ENCODE measurements at regions not wholly inside any gene's neighbourhood (a gene's known extent, or its start where the extent isn't known, plus 50 kb on each side); places are given as distances from the start of the nearest gene placed in this dataset.

DNA sequence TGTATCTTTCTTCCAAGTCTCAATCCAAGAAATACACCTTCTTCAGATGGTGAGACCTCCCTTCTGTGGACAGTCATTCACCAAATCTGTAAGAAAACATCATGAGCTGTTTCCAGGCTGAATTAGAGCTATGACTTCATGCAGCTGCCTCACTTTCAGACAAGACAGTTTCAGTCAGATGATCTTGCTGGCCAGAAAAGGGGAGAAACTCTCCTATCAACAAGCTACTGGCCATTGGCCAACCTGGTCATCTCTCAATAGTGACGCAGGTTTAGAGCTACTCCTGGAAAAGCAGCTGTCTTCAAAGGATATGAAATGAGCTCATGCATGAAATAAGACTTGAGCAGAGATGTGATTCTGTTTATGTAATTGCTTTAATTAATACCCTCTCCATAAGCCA, 69.6 kb upstream of the NDP start:
- Histone ChIP-seq H3K79me2 (ENCODE audit: insufficient read depth, low read length) (no peaks in the 10 kb centered on the region), H3K27me3 (ENCODE audit: insufficient read depth, low read length) (no peaks in the 10 kb centered on the region), H3K4me2 (ENCODE audit: low read length) (no peak overlapping the region), H4K20me1 (ENCODE audit: insufficient read depth, low read length) (no peaks in the 10 kb centered on the region), H3K4me3 (ENCODE audit: insufficient read depth, low read depth, low read length) (no peak overlapping the region), H3K9ac (ENCODE audit: low read length) (no peak overlapping the region), H3K4me1 (ENCODE audit: insufficient read depth, low read length) (no peaks in the 10 kb centered on the region), H3K9me3 (ENCODE audit: insufficient read depth, low read depth, low read length) (no peaks in the 10 kb centered on the region), H3K27ac (ENCODE audit: low read depth, low read length) (peak overlapping the region; percentile 32), H2AFZ (ENCODE audit: low read depth, low read length) (no peak overlapping the region), H3K36me3 (ENCODE audit: insufficient read depth, low read length) (no peaks in the 10 kb centered on the region)
- no peaks in the 10 kb centered on the region for H3K36me3 Mint-ChIP-seq (ENCODE audit: low read depth, unreplicated experiment)
- peaks cover 10% of the 10 kb centered on the region for H3K4me1 Mint-ChIP-seq (ENCODE audit: low read depth, unreplicated experiment)
- H3K4me3 Mint-ChIP-seq (ENCODE audit: unreplicated experiment) = no peak overlapping the region
- TF ChIP-seq, protein P1, sequence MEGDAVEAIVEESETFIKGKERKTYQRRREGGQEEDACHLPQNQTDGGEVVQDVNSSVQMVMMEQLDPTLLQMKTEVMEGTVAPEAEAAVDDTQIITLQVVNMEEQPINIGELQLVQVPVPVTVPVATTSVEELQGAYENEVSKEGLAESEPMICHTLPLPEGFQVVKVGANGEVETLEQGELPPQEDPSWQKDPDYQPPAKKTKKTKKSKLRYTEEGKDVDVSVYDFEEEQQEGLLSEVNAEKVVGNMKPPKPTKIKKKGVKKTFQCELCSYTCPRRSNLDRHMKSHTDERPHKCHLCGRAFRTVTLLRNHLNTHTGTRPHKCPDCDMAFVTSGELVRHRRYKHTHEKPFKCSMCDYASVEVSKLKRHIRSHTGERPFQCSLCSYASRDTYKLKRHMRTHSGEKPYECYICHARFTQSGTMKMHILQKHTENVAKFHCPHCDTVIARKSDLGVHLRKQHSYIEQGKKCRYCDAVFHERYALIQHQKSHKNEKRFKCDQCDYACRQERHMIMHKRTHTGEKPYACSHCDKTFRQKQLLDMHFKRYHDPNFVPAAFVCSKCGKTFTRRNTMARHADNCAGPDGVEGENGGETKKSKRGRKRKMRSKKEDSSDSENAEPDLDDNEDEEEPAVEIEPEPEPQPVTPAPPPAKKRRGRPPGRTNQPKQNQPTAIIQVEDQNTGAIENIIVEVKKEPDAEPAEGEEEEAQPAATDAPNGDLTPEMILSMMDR (IDR thresholded peaks at IDR 0.05; ENCODE audit: insufficient read depth, low read depth, low read length) = no peak
- no peak for TF ChIP-seq EZH2 (IDR thresholded peaks at IDR 0.05; ENCODE audit: insufficient read depth, low read length)
- FAIRE-seq = peak; percentile 39
- no peaks in the 10 kb centered on the region for H3K9me3 Mint-ChIP-seq (ENCODE audit: unreplicated experiment)
- no peaks in the 10 kb centered on the region for H3K27me3 Mint-ChIP-seq (ENCODE audit: low read depth, unreplicated experiment)
- DNase-seq (ENCODE audit: low read depth) = peak; percentile 66
- no peak overlapping the region for H3K27ac Mint-ChIP-seq (ENCODE audit: unreplicated experiment)

DNA sequence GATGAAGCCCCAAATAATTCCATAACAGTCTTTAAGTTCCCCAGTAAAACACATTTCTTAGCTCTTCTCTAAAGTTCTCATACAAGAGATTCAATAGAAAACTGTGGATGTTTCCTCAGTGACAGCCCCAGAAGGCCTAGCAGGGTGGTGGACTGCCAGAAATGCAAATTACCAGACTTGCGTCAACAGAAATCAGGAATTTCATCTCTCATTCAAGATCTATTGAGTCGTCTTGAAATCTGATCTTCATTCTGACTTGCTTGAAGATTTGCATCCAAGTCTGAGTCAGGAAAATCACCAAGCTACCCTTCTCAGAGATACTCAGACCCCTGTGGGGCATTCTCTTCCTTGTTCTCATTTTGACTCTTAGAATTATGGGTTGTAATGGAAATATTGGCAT, 68.9 kb upstream of the NDP start:
- peak overlapping the region; percentile 32 for H3K27ac ChIP-seq (ENCODE audit: low read depth, low read length)
- Mint-ChIP-seq H3K4me1 (ENCODE audit: low read depth, unreplicated experiment) (peaks cover 10% of the 10 kb centered on the region), H3K36me3 (ENCODE audit: low read depth, unreplicated experiment) (no peaks in the 10 kb centered on the region), H3K27me3 (ENCODE audit: low read depth, unreplicated experiment) (no peaks in the 10 kb centered on the region), H3K9me3 (ENCODE audit: unreplicated experiment) (no peaks in the 10 kb centered on the region), H3K4me3 (ENCODE audit: unreplicated experiment) (no peak overlapping the region), H3K27ac (ENCODE audit: unreplicated experiment) (no peak overlapping the region)
- H3K9ac ChIP-seq (ENCODE audit: low read length) = no peak overlapping the region
- DNase-seq (ENCODE audit: low read depth) = peak; percentile 79
- no peaks in the 10 kb centered on the region for H3K9me3 ChIP-seq (ENCODE audit: insufficient read depth, low read depth, low read length)
- no peak overlapping the region for H3K4me3 ChIP-seq (ENCODE audit: insufficient read depth, low read depth, low read length)
- H3K27me3 ChIP-seq (ENCODE audit: insufficient read depth, low read length) = no peaks in the 10 kb centered on the region
- no peaks in the 10 kb centered on the region for H3K79me2 ChIP-seq (ENCODE audit: insufficient read depth, low read length)
- FAIRE-seq = peak; percentile 65
- TF ChIP-seq, protein P1 (IDR thresholded peaks at IDR 0.05; ENCODE audit: insufficient read depth, low read depth, low read length) = no peak
- TF ChIP-seq EZH2 (IDR thresholded peaks at IDR 0.05; ENCODE audit: insufficient read depth, low read length) = no peak
- peaks cover 3% of the 10 kb centered on the region for H3K4me1 ChIP-seq (ENCODE audit: insufficient read depth, low read length)
- H4K20me1 ChIP-seq (ENCODE audit: insufficient read depth, low read length) = no peaks in the 10 kb centered on the region
- H3K4me2 ChIP-seq (ENCODE audit: low read length) = no peak overlapping the region
- no peaks in the 10 kb centered on the region for H3K36me3 ChIP-seq (ENCODE audit: insufficient read depth, low read length)
- no peak overlapping the region for H2AFZ ChIP-seq (ENCODE audit: low read depth, low read length)

DNA sequence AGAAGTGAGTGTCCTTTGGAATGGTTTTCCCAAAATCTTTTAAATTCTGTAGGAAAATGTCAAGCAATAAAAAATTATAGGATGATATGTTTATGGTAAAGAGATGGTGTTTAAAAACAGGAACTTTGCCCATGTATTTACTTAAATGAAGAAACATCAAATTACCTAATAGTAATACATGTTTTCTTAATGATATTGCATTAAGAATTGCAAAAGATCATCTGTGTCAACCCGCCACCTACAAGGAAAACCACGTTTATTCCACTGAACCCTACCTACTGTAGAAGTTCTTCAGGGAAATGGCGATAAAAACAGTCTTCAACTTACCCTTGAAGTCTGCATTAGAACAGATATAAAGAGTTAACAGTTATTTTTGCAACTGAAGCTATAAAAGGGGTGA, 67.2 kb upstream of the NDP start:
- Histone ChIP-seq H3K9ac (ENCODE audit: low read length) (no peak overlapping the region), H3K36me3 (ENCODE audit: insufficient read depth, low read length) (no peaks in the 10 kb centered on the region), H3K4me3 (ENCODE audit: insufficient read depth, low read depth, low read length) (no peak overlapping the region), H3K27ac (ENCODE audit: low read depth, low read length) (no peak overlapping the region), H3K4me1 (ENCODE audit: insufficient read depth, low read length) (peaks cover 10% of the 10 kb centered on the region), H3K4me2 (ENCODE audit: low read length) (no peak overlapping the region), H3K9me3 (ENCODE audit: insufficient read depth, low read depth, low read length) (no peaks in the 10 kb centered on the region), H2AFZ (ENCODE audit: low read depth, low read length) (no peak overlapping the region), H3K27me3 (ENCODE audit: insufficient read depth, low read length) (no peaks in the 10 kb centered on the region), H3K79me2 (ENCODE audit: insufficient read depth, low read length) (no peaks in the 10 kb centered on the region), H4K20me1 (ENCODE audit: insufficient read depth, low read length) (no peaks in the 10 kb centered on the region)
- H3K27me3 Mint-ChIP-seq (ENCODE audit: low read depth, unreplicated experiment) = no peaks in the 10 kb centered on the region
- H3K27ac Mint-ChIP-seq (ENCODE audit: unreplicated experiment) = no peak overlapping the region
- no peaks in the 10 kb centered on the region for H3K36me3 Mint-ChIP-seq (ENCODE audit: low read depth, unreplicated experiment)
- TF ChIP-seq, protein P1 (IDR thresholded peaks at IDR 0.05; ENCODE audit: insufficient read depth, low read depth, low read length) = no peak
- no peak for TF ChIP-seq EZH2 (IDR thresholded peaks at IDR 0.05; ENCODE audit: insufficient read depth, low read length)
- DNase-seq (ENCODE audit: low read depth) (no peak), FAIRE-seq (no peak)
- H3K4me1 Mint-ChIP-seq (ENCODE audit: low read depth, unreplicated experiment) = peaks cover 15% of the 10 kb centered on the region
- H3K4me3 Mint-ChIP-seq (ENCODE audit: unreplicated experiment) = no peak overlapping the region
- no peaks in the 10 kb centered on the region for H3K9me3 Mint-ChIP-seq (ENCODE audit: unreplicated experiment)

Measured in astrocyte (in vitro differentiated cells and primary cell).